Globus pallidus (tissue), 1 donor: ENCODE measurements at regions not wholly inside any gene's neighbourhood (a gene's known extent, or its start where the extent isn't known, plus 50 kb on each side); places are given as distances from the start of the nearest gene placed in this dataset.
A peak's percentile ranks its signal among the peaks of the same experiment; 100 is the strongest.
"Not testable (repeated sequence)": the region's sequence is repeated elsewhere in the genome, so short reads cannot be mapped to it uniquely, and the experiment has no call there.

Source experiments
- DNase-seq: peaks from one replicate; pipeline ENCODE4 v3.0.0-alpha.2; 2015; ENCODE audit warnings: low spot score

- DNase-seq, result peak; percentile 6
Measured at GRCh38 chr9:88280816-88281382, 107.3 kb upstream of the SPIN1 start.

- no peak for DNase-seq
Measured at GRCh38 chr9:88278036-88278435, 110.2 kb upstream of the SPIN1 start.

DNA sequence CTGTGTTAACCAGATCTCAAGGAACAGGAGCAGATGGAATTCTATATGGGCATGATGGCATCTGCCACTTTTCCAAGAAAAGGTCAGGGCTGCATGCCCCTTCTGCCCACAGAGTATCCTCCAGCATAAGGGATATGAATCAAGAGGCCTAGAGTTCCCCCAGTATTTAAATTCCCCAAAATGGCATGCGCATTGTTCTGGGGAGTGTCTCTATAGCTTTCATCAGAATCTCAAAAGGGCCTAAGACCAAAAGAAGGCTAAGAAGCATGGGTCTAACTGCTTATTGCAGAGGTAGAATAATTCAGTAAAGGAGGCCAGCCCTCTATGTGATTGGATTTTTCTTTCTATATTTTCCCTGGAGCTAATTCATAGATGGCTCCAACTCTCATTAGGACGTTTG is 114.2 kb upstream of the SPIN1 start:
- DNase-seq, result no peak

DNA sequence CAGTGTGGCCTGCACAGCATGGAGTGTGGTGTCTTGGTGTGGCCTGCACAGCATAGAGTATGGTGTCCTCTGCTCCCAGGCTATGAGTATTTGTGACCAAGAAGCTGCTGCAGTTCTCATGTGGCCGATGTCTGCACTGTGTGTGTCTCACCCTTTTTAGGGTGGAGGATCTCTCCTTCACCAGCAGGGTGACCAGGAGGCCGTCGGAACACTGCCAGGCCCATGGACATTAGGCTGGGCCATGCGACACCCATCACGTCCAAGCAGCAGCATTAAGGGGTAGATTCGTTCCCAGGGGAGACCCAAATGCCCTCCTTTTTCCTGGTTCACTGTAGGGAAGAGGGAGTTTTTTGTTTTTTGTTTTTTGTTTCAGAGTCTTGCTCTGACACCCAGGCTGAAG is 115.3 kb upstream of the SPIN1 start:
- no peak for DNase-seq

GRCh38 chr9:88270413-88270812 is 117.8 kb upstream of the SPIN1 start:
- DNase-seq, result no peak

GRCh38 chr9:88268886-88269285 is 119.4 kb upstream of the SPIN1 start:
- DNase-seq, result no peak

DNA sequence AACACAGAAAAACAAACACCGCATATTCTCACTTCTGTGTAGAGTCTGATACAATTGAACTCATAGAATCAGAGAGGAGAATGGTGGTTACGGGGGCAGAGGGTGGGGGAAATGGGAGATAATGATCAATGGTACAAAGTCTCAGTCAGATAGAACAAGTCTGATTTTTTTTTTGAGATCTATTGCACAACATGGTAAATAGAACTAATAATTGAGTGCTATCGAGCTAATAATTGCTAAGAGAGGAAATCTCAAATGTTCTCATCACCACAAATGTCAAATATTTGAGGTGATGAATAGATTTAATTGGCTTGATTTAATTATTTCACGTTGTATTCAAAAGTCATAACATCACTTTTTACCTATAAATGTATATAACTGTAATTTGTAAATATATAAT is 121.0 kb upstream of the SPIN1 start:
- no peak for DNase-seq

GRCh38 chr9:88266416-88266815 is 121.8 kb upstream of the SPIN1 start:
- no peak for DNase-seq

DNA sequence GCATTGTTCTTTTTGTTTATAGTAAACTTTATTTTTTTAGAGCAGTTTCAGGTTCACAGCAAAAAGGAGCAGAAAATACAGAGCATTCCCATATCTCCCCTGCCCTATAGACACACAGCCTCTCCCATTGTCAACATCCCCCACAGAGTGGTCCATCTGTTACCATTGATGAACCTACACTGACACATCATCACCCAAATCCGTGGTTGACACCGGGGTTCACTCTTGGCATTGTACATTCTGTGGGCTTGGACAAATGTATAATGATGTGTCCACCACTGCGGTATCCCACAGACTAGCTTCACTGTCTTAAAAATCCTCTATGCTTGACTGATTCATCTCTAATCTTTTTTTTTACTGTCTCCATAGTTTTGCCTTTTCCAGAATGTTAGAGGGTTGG is 120.7 kb upstream of the SPATA31C2 start:
- no peak for DNase-seq

DNA sequence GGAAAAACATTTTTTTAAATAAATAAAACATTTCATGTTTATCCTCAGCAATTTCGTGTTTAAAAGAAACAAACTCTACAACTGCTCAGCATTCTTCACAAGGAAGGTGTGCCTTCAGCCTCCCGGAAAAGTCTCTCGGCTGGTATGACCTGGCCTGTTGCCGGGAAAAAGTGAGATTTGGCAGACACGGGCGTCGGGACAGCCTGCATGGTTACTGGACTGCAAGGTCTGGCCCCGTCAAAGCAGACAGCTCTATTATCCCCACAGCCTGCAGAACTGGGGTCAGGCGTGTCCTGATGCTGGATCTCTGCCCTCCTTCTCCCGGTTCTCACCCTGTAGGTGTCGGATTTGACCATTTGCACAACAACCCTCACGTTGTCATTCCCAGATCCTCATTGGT is 120.3 kb upstream of the SPATA31C2 start:
- DNase-seq, result peak; percentile 6

DNA sequence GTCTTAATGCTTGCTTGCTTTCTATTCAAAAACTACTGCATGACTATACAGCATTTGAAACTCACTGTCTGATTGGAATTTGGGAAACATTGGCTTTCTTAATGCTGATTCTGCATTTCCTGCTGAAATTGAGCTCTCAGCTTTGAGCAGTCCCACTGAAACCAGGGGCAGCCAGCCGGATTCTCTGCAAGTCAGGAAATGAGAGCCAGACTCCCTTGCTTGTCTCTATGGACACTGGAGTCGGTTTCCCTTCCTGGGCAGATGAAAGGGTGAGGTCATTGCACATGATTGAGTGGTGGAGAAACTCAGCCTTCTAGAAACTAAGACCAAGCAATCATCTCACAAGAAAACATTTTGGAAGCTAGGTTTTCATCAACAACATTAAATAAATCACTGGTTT is 119.7 kb upstream of the SPATA31C2 start:
- peak; percentile 31 for DNase-seq

GRCh38 chr9:88256216-88256615 is 117.9 kb upstream of the SPATA31C2 start:
- no peak for DNase-seq

DNA sequence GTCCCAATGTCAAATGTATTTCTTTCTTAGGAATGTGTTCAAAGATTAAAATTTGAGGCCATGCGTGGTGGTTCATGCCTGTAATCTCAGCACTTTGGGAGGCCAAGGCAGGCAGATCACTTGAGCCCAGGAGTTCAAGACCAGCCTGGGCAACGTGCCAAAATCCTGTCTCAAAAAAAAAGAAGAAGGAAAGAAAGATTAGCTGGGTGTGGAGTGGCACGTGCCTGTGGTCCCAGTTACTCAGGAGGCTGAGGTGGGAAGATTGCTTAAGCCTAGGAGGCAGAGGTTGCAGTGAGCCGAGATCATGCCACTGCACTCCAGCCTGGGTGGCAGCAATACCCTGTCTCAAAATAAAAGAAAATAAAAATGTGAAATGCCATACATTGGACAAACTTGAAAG is 117.5 kb upstream of the SPATA31C2 start:
- DNase-seq, result not testable (repeated sequence)

DNA sequence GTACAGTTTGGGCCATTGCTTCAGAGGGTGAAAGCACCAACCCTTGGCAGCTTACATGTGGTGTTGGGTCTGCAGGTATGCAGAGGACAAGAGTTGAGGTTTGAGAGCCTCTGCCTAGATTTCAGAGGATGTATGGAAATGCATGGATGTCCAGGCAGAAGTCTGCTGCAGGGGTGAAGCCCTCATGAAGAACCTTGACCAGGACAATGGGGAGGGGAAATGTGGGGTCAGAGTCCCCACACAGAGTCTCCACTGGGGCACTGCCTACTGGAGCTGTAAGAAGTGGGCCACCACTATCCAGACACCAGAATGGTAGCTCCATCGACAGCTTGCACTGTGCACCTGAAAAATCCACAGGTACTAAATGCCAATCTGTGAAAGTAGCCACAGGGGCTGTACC is 113.6 kb upstream of the SPATA31C2 start:
- DNase-seq, result no peak

DNA sequence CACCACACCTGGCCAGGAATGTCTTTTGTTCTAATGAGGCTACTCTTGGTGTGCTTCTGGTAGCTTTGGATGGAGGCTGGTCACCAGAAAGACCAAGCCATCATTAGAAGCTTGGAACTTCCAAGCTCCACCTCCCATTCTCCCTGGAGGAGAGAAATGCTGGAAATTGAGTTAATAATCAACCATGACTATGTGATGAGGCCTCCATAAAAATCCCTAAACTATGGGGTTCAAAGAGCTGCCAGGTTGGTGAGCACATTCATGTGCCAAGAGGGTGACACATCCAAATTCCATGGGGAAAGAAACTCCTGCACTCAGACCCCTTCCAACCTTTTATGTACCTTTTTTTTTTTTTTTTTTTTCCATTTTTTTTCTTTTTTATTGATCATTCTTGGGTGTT is 105.5 kb upstream of the SPATA31C2 start:
- DNase-seq, result no peak

GRCh38 chr9:88242879-88243278 is 104.6 kb upstream of the SPATA31C2 start:
- no peak for DNase-seq

- no peak for DNase-seq
Measured at GRCh38 chr9:88237991-88238571, 99.8 kb upstream of the SPATA31C2 start.

GRCh38 chr9:88237479-88237961 is 99.2 kb upstream of the SPATA31C2 start:
- DNase-seq, result no peak

DNA sequence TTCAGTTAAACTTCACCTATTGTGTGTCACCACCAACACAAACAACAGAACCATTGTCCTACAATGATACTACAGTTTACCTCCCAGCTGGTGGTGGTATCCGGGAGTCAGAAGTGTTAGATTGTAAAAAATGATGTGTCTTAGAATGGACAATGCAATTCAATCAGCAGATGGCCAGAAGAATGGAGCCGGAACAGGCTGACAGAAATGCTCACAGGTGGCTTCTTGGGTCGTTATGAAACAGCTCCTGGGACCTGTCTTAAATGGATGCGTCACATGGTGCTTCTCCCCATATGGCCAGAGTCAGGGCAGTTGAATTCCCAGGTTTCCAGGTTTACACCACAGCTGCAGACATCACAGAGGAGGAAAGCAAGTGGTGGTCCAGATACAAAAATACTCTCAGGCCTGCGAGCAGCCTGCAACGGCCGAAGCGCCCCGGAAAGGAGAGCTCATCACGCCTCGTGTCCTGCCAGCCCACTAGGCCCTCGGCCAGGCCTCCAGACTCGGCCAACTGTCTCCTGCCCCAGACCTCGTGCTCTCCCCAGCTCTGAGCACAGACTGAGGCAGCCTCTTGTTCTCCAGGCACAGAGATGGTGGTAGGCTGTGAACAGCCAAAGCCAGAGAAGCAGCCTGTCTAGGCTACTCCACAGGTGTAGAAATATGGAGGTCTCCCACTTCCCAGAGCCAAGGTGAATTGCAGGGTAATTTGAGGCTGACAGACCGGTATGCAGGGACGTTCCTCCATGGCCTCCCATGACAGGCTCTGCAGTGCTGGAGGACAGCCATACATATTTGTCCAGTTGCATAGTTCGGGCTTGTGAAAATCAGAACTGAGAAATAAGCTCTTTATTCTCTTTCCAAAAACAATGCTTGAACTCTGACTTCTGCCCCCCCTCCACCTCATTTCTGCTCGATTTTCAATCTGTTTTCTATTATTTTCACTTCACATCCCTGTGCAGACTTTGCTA is 98.5 kb upstream of the SPATA31C2 start:
- peak; percentile 62 for DNase-seq

GRCh38 chr9:88235615-88236014 is 97.3 kb upstream of the SPATA31C2 start:
- DNase-seq, result no peak

- DNase-seq, result no peak
Measured at GRCh38 chr9:88234114-88234513, 95.8 kb upstream of the SPATA31C2 start.

DNA sequence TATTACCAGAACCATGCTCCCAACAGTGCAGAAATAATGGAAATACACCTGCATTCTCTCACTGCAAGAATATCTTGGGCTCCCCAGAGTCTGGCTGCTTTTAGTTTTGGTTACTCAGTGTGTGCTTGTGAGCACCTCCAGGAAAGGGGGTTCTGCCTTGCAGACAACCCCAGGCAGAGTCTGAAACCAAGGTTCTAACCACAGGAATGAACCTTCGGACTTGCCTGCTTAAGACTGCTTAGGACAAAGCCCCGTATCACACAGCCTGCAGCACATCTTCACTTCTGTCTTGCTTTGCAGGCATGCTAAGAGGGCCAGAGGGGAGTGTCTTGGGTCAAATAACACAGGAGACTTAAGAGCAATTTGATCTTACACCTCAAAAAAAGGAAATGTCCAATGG is 94.8 kb upstream of the SPATA31C2 start:
- DNase-seq, result no peak

DNA sequence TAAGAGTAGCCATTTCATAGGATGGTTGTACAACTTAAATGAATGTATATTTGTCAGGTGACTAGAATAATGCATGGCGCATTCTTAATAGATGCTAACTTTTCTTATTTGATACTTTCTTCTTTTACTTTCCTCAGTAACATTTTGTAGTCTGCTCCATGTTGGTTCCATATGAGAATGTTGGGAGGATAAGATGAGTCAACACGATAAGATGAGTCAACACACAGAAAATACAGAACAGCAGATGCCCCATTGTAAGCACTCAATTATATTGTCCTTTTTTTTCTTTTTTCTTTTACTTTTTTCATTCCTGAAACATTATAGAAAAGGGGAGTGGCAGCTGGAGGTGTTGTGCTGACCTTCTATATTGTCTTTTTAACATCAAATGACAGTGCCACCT is 92.3 kb upstream of the SPATA31C2 start:
- no peak for DNase-seq
